MM.1S (cell line): ENCODE measurements at regions not wholly inside any gene's neighbourhood (a gene's known extent, or its start where the extent isn't known, plus 50 kb on each side); places are given as distances from the start of the nearest gene placed in this dataset.

Source experiments
- DNase-seq: peaks from one replicate; pipeline ENCODE4 v3.0.0-alpha.2; 2015
- H2AFZ ChIP-seq: fragments of 300-600 bp; sonication (generic); 2 replicates; pipeline ENCODE4 v1.6.0; 2016; ENCODE audit warnings: antibody characterized with exemption, low read length
- H3F3A ChIP-seq: fragments of 300-600 bp; sonication (generic); 2 replicates; pipeline ENCODE4 v1.6.1; 2016; ENCODE audit warnings: mild to moderate bottlenecking, antibody characterized with exemption, low read length, moderate library complexity, mixed read lengths; ENCODE audit not compliant: insufficient read depth
- H3K27ac ChIP-seq: fragments of 300-600 bp; sonication (generic); 2 replicates; pipeline ENCODE4 v1.5.1; 2016; ENCODE audit warnings: mild to moderate bottlenecking, low read length
- H3K27me3 ChIP-seq: fragments of 300-600 bp; sonication (generic); replicated peaks from 2 replicates; pipeline ENCODE4 v1.6.0; 2016; ENCODE audit warnings: low read length; ENCODE audit not compliant: insufficient read depth
- H3K36me3 ChIP-seq: fragments of 300-600 bp; sonication (generic); replicated peaks from 2 replicates; pipeline ENCODE4 v1.6.1; 2016; ENCODE audit warnings: mild to moderate bottlenecking, low read length, mixed read lengths; ENCODE audit not compliant: insufficient read depth
- H3K4me1 ChIP-seq: fragments of 300-600 bp; sonication (generic); 2 replicates; pipeline ENCODE4 v1.6.1; 2016; ENCODE audit warnings: low read length, mixed read lengths
- H3K4me2 ChIP-seq: fragments of 300-600 bp; sonication (generic); 2 replicates; pipeline ENCODE4 v1.6.0; 2016; ENCODE audit warnings: low read depth, low read length
- H3K4me3 ChIP-seq: fragments of 300-600 bp; sonication (generic); 2 replicates; pipeline ENCODE4 v1.5.1; 2016; ENCODE audit warnings: low read length, mixed read lengths
- H3K79me2 ChIP-seq: fragments of 300-600 bp; sonication (generic); 2 replicates; pipeline ENCODE4 v1.6.1; 2016; ENCODE audit warnings: mixed run types, low read length, mixed read lengths
- H3K9ac ChIP-seq: fragments of 300-600 bp; sonication (generic); 2 replicates; pipeline ENCODE4 v1.6.1; 2016; ENCODE audit warnings: low read length, mixed read lengths
- H3K9me2 ChIP-seq: fragments of 300-600 bp; sonication (generic); replicated peaks from 2 replicates; pipeline ENCODE4 v1.6.1; 2016; ENCODE audit warnings: mild to moderate bottlenecking, low read length, mixed read lengths; ENCODE audit not compliant: insufficient read depth
- H3K9me3 ChIP-seq: fragments of 300-600 bp; sonication (generic); replicated peaks from 2 replicates; pipeline ENCODE4 v1.6.1; 2016; ENCODE audit warnings: mild to moderate bottlenecking, low read length, mixed read lengths; ENCODE audit not compliant: insufficient read depth
- H4K20me1 ChIP-seq: fragments of 300-600 bp; sonication (generic); 2 replicates; pipeline ENCODE4 v1.6.1; 2016; ENCODE audit warnings: mild to moderate bottlenecking, low read length, moderate library complexity, mixed read lengths; ENCODE audit not compliant: insufficient read depth
- EZH2 ChIP-seq: fragments of 300-600 bp; sonication (generic); optimal IDR thresholded peaks from 2 replicates; pipeline ENCODE3; 2017; ENCODE audit warnings: low read depth, mild to moderate bottlenecking, antibody characterized with exemption, low read length, mixed read lengths
- EZH2phosphoT487 ChIP-seq: fragments of 300-600 bp; sonication (generic); IDR thresholded peaks from 2 replicates; pipeline ENCODE4 v1.6.1; 2018; ENCODE audit warnings: antibody characterized with exemption, low read length
- TF ChIP-seq, protein P1 (sequence below): fragments of 300-600 bp; sonication (generic); IDR thresholded peaks from 2 replicates; pipeline ENCODE4 v1.5.1; 2016; ENCODE audit warnings: antibody characterized with exemption, low read length, mixed read lengths

DNA sequence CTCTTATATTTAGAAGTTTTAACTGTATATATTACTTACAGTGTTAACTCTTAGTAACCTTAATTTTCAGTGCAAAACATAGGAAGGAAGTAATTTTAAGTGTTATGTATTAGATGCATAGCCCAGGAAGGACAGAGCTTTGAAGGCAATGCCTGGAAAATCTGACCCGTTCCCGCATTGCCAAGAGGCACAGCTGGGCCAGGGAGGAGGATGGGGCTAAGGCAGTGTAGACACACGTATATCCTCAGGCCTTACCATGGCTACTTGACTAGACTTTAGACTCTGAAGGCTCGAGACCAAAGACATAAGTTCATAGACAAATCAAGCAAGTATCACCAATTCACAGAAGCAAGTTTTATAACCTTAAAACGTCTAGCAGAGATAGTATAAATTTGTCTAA is 1944.2 kb downstream of the OLFM4 start:
- Histone ChIP-seq H3K4me3 (no peak overlapping the region), H3K36me3 (no peaks in the 10 kb centered on the region), H3K4me1 (no peaks in the 10 kb centered on the region), H3K9ac (no peak overlapping the region), H3K27ac (no peak overlapping the region), H3F3A (no peaks in the 10 kb centered on the region), H3K27me3 (no peaks in the 10 kb centered on the region), H3K9me3 (no peaks in the 10 kb centered on the region), H3K9me2 (no peaks in the 10 kb centered on the region), H4K20me1 (no peaks in the 10 kb centered on the region), H2AFZ (no peak overlapping the region), H3K4me2 (no peak overlapping the region), H3K79me2 (no peaks in the 10 kb centered on the region)
- no peak for DNase-seq
- TF ChIP-seq EZH2phosphoT487 = no peak
- TF ChIP-seq, protein P1, sequence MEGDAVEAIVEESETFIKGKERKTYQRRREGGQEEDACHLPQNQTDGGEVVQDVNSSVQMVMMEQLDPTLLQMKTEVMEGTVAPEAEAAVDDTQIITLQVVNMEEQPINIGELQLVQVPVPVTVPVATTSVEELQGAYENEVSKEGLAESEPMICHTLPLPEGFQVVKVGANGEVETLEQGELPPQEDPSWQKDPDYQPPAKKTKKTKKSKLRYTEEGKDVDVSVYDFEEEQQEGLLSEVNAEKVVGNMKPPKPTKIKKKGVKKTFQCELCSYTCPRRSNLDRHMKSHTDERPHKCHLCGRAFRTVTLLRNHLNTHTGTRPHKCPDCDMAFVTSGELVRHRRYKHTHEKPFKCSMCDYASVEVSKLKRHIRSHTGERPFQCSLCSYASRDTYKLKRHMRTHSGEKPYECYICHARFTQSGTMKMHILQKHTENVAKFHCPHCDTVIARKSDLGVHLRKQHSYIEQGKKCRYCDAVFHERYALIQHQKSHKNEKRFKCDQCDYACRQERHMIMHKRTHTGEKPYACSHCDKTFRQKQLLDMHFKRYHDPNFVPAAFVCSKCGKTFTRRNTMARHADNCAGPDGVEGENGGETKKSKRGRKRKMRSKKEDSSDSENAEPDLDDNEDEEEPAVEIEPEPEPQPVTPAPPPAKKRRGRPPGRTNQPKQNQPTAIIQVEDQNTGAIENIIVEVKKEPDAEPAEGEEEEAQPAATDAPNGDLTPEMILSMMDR = no peak
- TF ChIP-seq EZH2 = no peak

DNA sequence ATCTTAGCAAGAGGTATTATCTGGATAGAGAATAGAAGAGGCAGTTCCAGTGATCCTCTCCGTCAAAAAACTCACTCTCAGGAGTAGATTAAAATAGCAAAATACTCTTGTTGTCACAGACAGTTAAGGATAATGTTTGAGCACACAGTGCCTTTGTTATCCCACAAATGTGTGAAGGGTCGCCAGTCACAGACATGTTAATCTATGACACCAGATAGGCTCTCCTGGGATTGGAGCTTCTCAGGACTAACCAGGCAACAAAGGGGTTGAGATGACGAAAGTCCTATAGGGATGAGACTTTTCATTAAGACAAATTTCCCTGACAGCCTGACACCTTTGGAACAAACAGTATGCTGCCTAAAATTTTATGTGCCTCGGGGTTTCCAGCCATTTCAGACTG is 1947.1 kb downstream of the OLFM4 start:
- no peak overlapping the region for H3K9ac ChIP-seq
- H3K9me2 ChIP-seq = no peaks in the 10 kb centered on the region
- no peak overlapping the region for H3K4me3 ChIP-seq
- H3K4me1 ChIP-seq = 0 out of 2 replicates have a peak, but pooled peaks cover 4% of the 10 kb centered on the region
- no peak overlapping the region for H3K27ac ChIP-seq
- H3K27me3 ChIP-seq = no peaks in the 10 kb centered on the region
- no peak overlapping the region for H2AFZ ChIP-seq
- no peaks in the 10 kb centered on the region for H3F3A ChIP-seq
- DNase-seq = no peak
- H3K4me2 ChIP-seq = no peak overlapping the region
- H4K20me1 ChIP-seq = no peaks in the 10 kb centered on the region
- H3K9me3 ChIP-seq = no peaks in the 10 kb centered on the region
- no peak for TF ChIP-seq EZH2
- TF ChIP-seq EZH2phosphoT487 = no peak
- TF ChIP-seq, protein P1 = no peak
- no peaks in the 10 kb centered on the region for H3K79me2 ChIP-seq
- H3K36me3 ChIP-seq = no peaks in the 10 kb centered on the region

DNA sequence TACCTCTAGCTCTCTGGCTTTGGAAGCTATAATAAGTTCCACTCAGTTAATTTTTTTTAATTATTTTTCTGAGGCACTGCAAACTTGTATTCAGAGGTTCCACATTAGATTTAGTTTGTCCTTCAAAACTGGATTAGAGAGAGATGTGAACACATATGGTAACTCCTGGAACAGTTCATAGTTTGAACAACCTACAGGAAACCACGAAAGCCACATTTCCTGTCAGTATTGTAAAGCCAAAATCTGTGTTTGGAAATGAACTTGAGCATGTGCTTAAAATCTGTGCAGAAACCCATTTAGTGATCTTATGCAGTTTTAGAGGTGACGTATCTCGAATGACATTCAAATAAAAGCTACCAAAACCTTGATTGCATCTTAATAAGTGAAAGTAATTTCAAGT is 1952.0 kb downstream of the OLFM4 start:
- Histone ChIP-seq H3K27ac (no peak overlapping the region), H2AFZ (no peak overlapping the region), H3K9ac (no peak overlapping the region), H3K9me3 (no peaks in the 10 kb centered on the region), H3K4me3 (no peak overlapping the region), H3K27me3 (no peaks in the 10 kb centered on the region), H3K4me2 (no peak overlapping the region), H3K4me1 (0 out of 2 replicates have a peak, but pooled peaks cover 4% of the 10 kb centered on the region), H3K79me2 (no peaks in the 10 kb centered on the region), H3K36me3 (no peaks in the 10 kb centered on the region), H3K9me2 (no peaks in the 10 kb centered on the region), H3F3A (no peaks in the 10 kb centered on the region), H4K20me1 (no peaks in the 10 kb centered on the region)
- TF ChIP-seq EZH2 (no peak), EZH2phosphoT487 (no peak)
- TF ChIP-seq, protein P1 = no peak
- DNase-seq = peak; percentile 61
